ENCODE measurements at regions not wholly inside any gene's neighbourhood (a gene's known extent, or its start where the extent isn't known, plus 50 kb on each side); places are given as distances from the start of the nearest gene placed in this dataset.

GRCh38 chr2:36178384-36178783, 177.2 kb upstream of the CRIM1 start:
- CTCF ChIA-PET (ENCODE audit: partially characterized antibody) = no interaction called here
- POLR2A ChIA-PET (ENCODE audit: partially characterized antibody) = no interaction called here
- intact Hi-C loops (cut with micrococcal nuclease) = no loop called here
- H3K4me1 Mint-ChIP-seq = no peaks in the 10 kb centered on the region
- H3K36me3 Mint-ChIP-seq = no peaks in the 10 kb centered on the region
- no peaks in the 10 kb centered on the region for H3K9me3 ChIP-seq (ENCODE audit: control insufficient read depth in 1 of 2, low read length in 2 of 2)
- H3K4me3 Mint-ChIP-seq = no peak overlapping the region
- H3K4me1 ChIP-seq (ENCODE audit: insufficient read depth, low read length) = no peaks in the 10 kb centered on the region
- no peak overlapping the region for H3K4me3 ChIP-seq (ENCODE audit: low read length in 2 of 2)
- H3K27me3 Mint-ChIP-seq = no peaks in the 10 kb centered on the region
- H3K27ac ChIP-seq (ENCODE audit: low read depth, low read length) = no peak overlapping the region
- H3K9me3 Mint-ChIP-seq = peaks cover 0 to 3% (median 0%) of the 10 kb centered on the region in 8 donors
- DNase-seq = no peak
- H3K36me3 ChIP-seq (ENCODE audit: insufficient read depth, low read length) = no peaks in the 10 kb centered on the region
- no peaks in the 10 kb centered on the region for H3K27me3 ChIP-seq (ENCODE audit: insufficient read depth, low read length)
- H3K27ac Mint-ChIP-seq = no peak overlapping the region

GRCh38 chr2:36177282-36177681, 178.3 kb upstream of the CRIM1 start:
- Mint-ChIP-seq H3K27ac (no peak overlapping the region), H3K27me3 (peaks cover 0 to 2% of the 10 kb centered on the region in 2 donors), H3K9me3 (peaks cover 0 to 3% (median 0%) of the 10 kb centered on the region in 8 donors), H3K36me3 (no peaks in the 10 kb centered on the region), H3K4me3 (no peak overlapping the region), H3K4me1 (no peaks in the 10 kb centered on the region)
- Histone ChIP-seq H3K27ac (ENCODE audit: low read depth, low read length) (no peak overlapping the region), H3K27me3 (ENCODE audit: insufficient read depth, low read length) (no peaks in the 10 kb centered on the region), H3K36me3 (ENCODE audit: insufficient read depth, low read length) (no peaks in the 10 kb centered on the region), H3K4me1 (ENCODE audit: insufficient read depth, low read length) (no peaks in the 10 kb centered on the region), H3K9me3 (ENCODE audit: control insufficient read depth in 1 of 2, low read length in 2 of 2) (no peaks in the 10 kb centered on the region), H3K4me3 (ENCODE audit: low read length in 2 of 2) (no peak overlapping the region)
- intact Hi-C loops (cut with micrococcal nuclease) = no loop called here
- DNase-seq = no peak
- CTCF ChIA-PET (ENCODE audit: partially characterized antibody) = no interaction called here
- POLR2A ChIA-PET (ENCODE audit: partially characterized antibody) = no interaction called here

GRCh38 chr2:36174920-36175319, 180.7 kb upstream of the CRIM1 start:
- H3K36me3 ChIP-seq (ENCODE audit: insufficient read depth, low read length) = no peaks in the 10 kb centered on the region
- Mint-ChIP-seq H3K27ac (no peak overlapping the region), H3K9me3 (peaks cover 0 to 5% (median 0%) of the 10 kb centered on the region in 8 donors), H3K4me1 (no peaks in the 10 kb centered on the region), H3K4me3 (no peak overlapping the region), H3K36me3 (no peaks in the 10 kb centered on the region), H3K27me3 (peaks cover 0 to 2% of the 10 kb centered on the region in 2 donors)
- no peak overlapping the region for H3K4me3 ChIP-seq (ENCODE audit: low read length in 2 of 2)
- POLR2A ChIA-PET (ENCODE audit: partially characterized antibody) = no interaction called here
- H3K4me1 ChIP-seq (ENCODE audit: insufficient read depth, low read length) = no peaks in the 10 kb centered on the region
- H3K27ac ChIP-seq (ENCODE audit: low read depth, low read length) = no peak overlapping the region
- no peak for DNase-seq
- CTCF ChIA-PET (ENCODE audit: partially characterized antibody) = no interaction called here
- no peaks in the 10 kb centered on the region for H3K27me3 ChIP-seq (ENCODE audit: insufficient read depth, low read length)
- intact Hi-C loops (cut with micrococcal nuclease) = no loop called here
- no peaks in the 10 kb centered on the region for H3K9me3 ChIP-seq (ENCODE audit: control insufficient read depth in 1 of 2, low read length in 2 of 2)

GRCh38 chr2:36173760-36174404, 181.7 kb upstream of the CRIM1 start:
- Histone ChIP-seq H3K9me3 (ENCODE audit: control insufficient read depth in 1 of 2, low read length in 2 of 2) (no peaks in the 10 kb centered on the region), H3K27me3 (ENCODE audit: insufficient read depth, low read length) (no peaks in the 10 kb centered on the region), H3K4me1 (ENCODE audit: insufficient read depth, low read length) (no peaks in the 10 kb centered on the region), H3K27ac (ENCODE audit: low read depth, low read length) (no peak overlapping the region), H3K36me3 (ENCODE audit: insufficient read depth, low read length) (no peaks in the 10 kb centered on the region), H3K4me3 (ENCODE audit: low read length in 2 of 2) (no peak overlapping the region)
- intact Hi-C loops (cut with micrococcal nuclease) = no loop called here
- Mint-ChIP-seq H3K27me3 (peaks cover 0 to 2% of the 10 kb centered on the region in 2 donors), H3K9me3 (peaks cover 0 to 5% (median 0%) of the 10 kb centered on the region in 8 donors), H3K27ac (no peak overlapping the region), H3K4me1 (no peaks in the 10 kb centered on the region), H3K36me3 (no peaks in the 10 kb centered on the region), H3K4me3 (no peak overlapping the region)
- CTCF ChIA-PET (ENCODE audit: partially characterized antibody) = no interaction called here
- no peak for DNase-seq
- POLR2A ChIA-PET (ENCODE audit: partially characterized antibody) = no interaction called here

GRCh38 chr2:36172824-36173223, 182.8 kb upstream of the CRIM1 start:
- Histone ChIP-seq H3K36me3 (ENCODE audit: insufficient read depth, low read length) (no peaks in the 10 kb centered on the region), H3K4me3 (ENCODE audit: low read length in 2 of 2) (no peak overlapping the region), H3K27me3 (ENCODE audit: insufficient read depth, low read length) (no peaks in the 10 kb centered on the region), H3K27ac (ENCODE audit: low read depth, low read length) (no peak overlapping the region), H3K9me3 (ENCODE audit: control insufficient read depth in 1 of 2, low read length in 2 of 2) (no peaks in the 10 kb centered on the region), H3K4me1 (ENCODE audit: insufficient read depth, low read length) (no peaks in the 10 kb centered on the region)
- Mint-ChIP-seq H3K9me3 (peaks cover 0 to 5% (median 0%) of the 10 kb centered on the region in 8 donors), H3K4me3 (no peak overlapping the region), H3K4me1 (no peaks in the 10 kb centered on the region), H3K36me3 (no peaks in the 10 kb centered on the region), H3K27me3 (peaks cover 0 to 2% of the 10 kb centered on the region in 2 donors), H3K27ac (no peak overlapping the region)
- no peak for DNase-seq
- POLR2A ChIA-PET (ENCODE audit: partially characterized antibody) = no interaction called here
- CTCF ChIA-PET (ENCODE audit: partially characterized antibody) = no interaction called here
- intact Hi-C loops (cut with micrococcal nuclease) = no loop called here

- no peaks in the 10 kb centered on the region for H3K36me3 ChIP-seq (ENCODE audit: insufficient read depth, low read length)
- Mint-ChIP-seq H3K4me1 (no peaks in the 10 kb centered on the region), H3K36me3 (no peaks in the 10 kb centered on the region), H3K4me3 (no peak overlapping the region), H3K27me3 (peaks cover 0 to 2% of the 10 kb centered on the region in 2 donors), H3K27ac (no peak overlapping the region), H3K9me3 (peaks cover 0 to 5% (median 0%) of the 10 kb centered on the region in 8 donors)
- no peak overlapping the region for H3K27ac ChIP-seq (ENCODE audit: low read depth, low read length)
- intact Hi-C loops (cut with micrococcal nuclease) = no loop called here
- H3K27me3 ChIP-seq (ENCODE audit: insufficient read depth, low read length) = no peaks in the 10 kb centered on the region
- ChIA-PET CTCF (ENCODE audit: partially characterized antibody) (no interaction called here), POLR2A (ENCODE audit: partially characterized antibody) (no interaction called here)
- H3K9me3 ChIP-seq (ENCODE audit: control insufficient read depth in 1 of 2, low read length in 2 of 2) = no peaks in the 10 kb centered on the region
- DNase-seq = no peak
- H3K4me1 ChIP-seq (ENCODE audit: insufficient read depth, low read length) = no peaks in the 10 kb centered on the region
- H3K4me3 ChIP-seq (ENCODE audit: low read length in 2 of 2) = no peak overlapping the region
Observed at GRCh38 chr2:36170805-36171204, 184.8 kb upstream of the CRIM1 start.

GRCh38 chr2:36169843-36170242, 185.7 kb upstream of the CRIM1 start:
- Histone ChIP-seq H3K27ac (ENCODE audit: low read depth, low read length) (no peak overlapping the region), H3K9me3 (ENCODE audit: control insufficient read depth in 1 of 2, low read length in 2 of 2) (no peaks in the 10 kb centered on the region), H3K4me3 (ENCODE audit: low read length in 2 of 2) (no peak overlapping the region), H3K27me3 (ENCODE audit: insufficient read depth, low read length) (no peaks in the 10 kb centered on the region), H3K36me3 (ENCODE audit: insufficient read depth, low read length) (no peaks in the 10 kb centered on the region), H3K4me1 (ENCODE audit: insufficient read depth, low read length) (no peaks in the 10 kb centered on the region)
- ChIA-PET CTCF (ENCODE audit: partially characterized antibody) (no interaction called here), POLR2A (ENCODE audit: partially characterized antibody) (no interaction called here)
- Mint-ChIP-seq H3K27me3 (peaks cover 0 to 2% of the 10 kb centered on the region in 2 donors), H3K36me3 (no peaks in the 10 kb centered on the region), H3K4me1 (no peaks in the 10 kb centered on the region), H3K4me3 (no peak overlapping the region), H3K9me3 (peaks cover 0 to 5% (median 0%) of the 10 kb centered on the region in 8 donors), H3K27ac (no peak overlapping the region)
- no peak for DNase-seq
- intact Hi-C loops (cut with micrococcal nuclease) = no loop called here

GRCh38 chr2:36168115-36168514, 187.5 kb upstream of the CRIM1 start:
- no peaks in the 10 kb centered on the region for H3K4me1 Mint-ChIP-seq
- no peaks in the 10 kb centered on the region for H3K9me3 ChIP-seq (ENCODE audit: control insufficient read depth in 1 of 2, low read length in 2 of 2)

More at GRCh38 chr2:36168115-36168514, 187.5 kb upstream of the CRIM1 start:
- no peak overlapping the region for H3K4me3 ChIP-seq (ENCODE audit: low read length in 2 of 2)
- no peak for DNase-seq
- peaks cover 0 to 3% (median 0%) of the 10 kb centered on the region in 8 donors for H3K9me3 Mint-ChIP-seq
- no peaks in the 10 kb centered on the region for H3K27me3 ChIP-seq (ENCODE audit: insufficient read depth, low read length)
- intact Hi-C loops (cut with micrococcal nuclease) = no loop called here
- POLR2A ChIA-PET (ENCODE audit: partially characterized antibody) = no interaction called here
- no peak overlapping the region for H3K27ac Mint-ChIP-seq
- CTCF ChIA-PET (ENCODE audit: partially characterized antibody) = no interaction called here
- H3K36me3 Mint-ChIP-seq = no peaks in the 10 kb centered on the region
- H3K36me3 ChIP-seq (ENCODE audit: insufficient read depth, low read length) = no peaks in the 10 kb centered on the region
- H3K4me1 ChIP-seq (ENCODE audit: insufficient read depth, low read length) = no peaks in the 10 kb centered on the region
- H3K4me3 Mint-ChIP-seq = no peak overlapping the region
- peaks cover 0 to 2% of the 10 kb centered on the region in 2 donors for H3K27me3 Mint-ChIP-seq
- no peak overlapping the region for H3K27ac ChIP-seq (ENCODE audit: low read depth, low read length)

Data from CD4-positive, alpha-beta memory T cell (primary cell).